Epithelial cell of esophagus (primary cell): ENCODE measurements at regions not wholly inside any gene's neighbourhood (a gene's known extent, or its start where the extent isn't known, plus 50 kb on each side); places are given as distances from the start of the nearest gene placed in this dataset.

ENCODE experiments used
- DNase-seq: peaks from one replicate; pipeline ENCODE4 v3.0.0; 2010; ENCODE audit warnings: low read depth
- H3K4me3 ChIP-seq: 2 replicates; pipeline ENCODE4 v1.5.1; 2011; ENCODE audit warnings: mild to moderate bottlenecking, low read length, control low read depth
- TF ChIP-seq, protein P1 (sequence below): IDR thresholded peaks from 2 replicates; pipeline ENCODE4 v1.5.1; 2011; ENCODE audit warnings: low read depth, mild to moderate bottlenecking, low read length, control low read depth, inconsistent platforms; ENCODE audit not compliant: insufficient read depth; ENCODE audit errors: missing control alignments

DNA sequence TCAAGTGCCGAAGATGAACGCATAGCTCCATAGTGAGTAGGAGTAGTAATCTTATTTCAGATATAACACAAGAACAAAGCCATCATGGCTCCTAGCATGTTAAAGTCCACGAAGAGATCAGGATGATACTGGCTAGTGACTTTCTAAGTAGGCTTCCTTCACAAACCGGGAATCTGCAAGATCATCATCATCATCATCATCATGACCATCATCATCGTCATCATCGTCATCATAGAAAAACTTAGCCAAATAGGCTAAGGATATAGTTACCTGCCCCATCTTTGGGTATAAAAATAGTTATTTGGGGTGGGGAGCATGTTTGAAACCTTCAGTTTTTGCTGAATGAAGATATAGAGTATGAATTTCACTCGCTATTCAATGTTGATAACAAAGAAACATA lies 57.9 kb downstream of the PYDC2 start:
- DNase-seq: no peak
- H3K4me3 ChIP-seq: no peak overlapping the region
- TF ChIP-seq, protein P1, sequence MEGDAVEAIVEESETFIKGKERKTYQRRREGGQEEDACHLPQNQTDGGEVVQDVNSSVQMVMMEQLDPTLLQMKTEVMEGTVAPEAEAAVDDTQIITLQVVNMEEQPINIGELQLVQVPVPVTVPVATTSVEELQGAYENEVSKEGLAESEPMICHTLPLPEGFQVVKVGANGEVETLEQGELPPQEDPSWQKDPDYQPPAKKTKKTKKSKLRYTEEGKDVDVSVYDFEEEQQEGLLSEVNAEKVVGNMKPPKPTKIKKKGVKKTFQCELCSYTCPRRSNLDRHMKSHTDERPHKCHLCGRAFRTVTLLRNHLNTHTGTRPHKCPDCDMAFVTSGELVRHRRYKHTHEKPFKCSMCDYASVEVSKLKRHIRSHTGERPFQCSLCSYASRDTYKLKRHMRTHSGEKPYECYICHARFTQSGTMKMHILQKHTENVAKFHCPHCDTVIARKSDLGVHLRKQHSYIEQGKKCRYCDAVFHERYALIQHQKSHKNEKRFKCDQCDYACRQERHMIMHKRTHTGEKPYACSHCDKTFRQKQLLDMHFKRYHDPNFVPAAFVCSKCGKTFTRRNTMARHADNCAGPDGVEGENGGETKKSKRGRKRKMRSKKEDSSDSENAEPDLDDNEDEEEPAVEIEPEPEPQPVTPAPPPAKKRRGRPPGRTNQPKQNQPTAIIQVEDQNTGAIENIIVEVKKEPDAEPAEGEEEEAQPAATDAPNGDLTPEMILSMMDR: no peak

DNA sequence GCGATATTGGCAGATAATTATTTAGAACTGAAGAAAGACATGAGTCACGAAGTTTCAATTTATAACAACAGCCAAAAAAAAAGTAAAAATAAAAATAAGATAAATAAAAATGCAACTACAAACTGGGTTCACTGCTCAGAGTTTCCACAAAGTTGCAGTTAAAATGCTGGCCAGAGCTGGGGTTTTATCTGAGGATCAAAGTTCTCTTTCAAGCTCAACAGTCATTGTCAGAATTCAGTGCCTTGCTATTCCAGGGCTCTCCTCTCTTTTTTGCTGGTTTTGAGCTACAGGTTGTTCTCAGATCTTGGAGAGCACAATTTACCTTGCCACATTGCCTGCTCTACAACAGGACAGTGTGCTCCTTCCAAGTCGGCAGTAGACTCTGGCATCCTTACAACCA lies 60.1 kb downstream of the PYDC2 start:
- no peak for DNase-seq
- no peak overlapping the region for H3K4me3 ChIP-seq
- TF ChIP-seq, protein P1: no peak

DNA sequence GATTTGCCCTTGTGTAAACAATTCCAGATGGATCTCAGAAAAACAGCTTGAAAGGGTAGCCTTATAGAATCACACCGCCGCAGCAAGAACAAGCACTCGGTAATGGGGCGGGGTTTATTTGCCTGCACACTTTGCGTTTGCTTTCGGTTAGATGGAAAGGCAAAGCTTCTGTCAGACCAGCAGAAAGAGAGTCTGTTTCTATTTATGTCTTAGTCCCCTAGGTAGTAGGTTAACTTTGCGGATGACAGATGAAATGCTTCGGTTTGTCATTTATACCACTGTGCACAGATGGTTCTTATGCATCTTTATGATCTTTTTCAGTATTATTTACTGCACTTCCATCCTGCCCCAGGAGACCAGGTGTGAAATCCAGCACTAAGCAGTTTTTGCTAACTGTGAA lies 62.2 kb downstream of the PYDC2 start:
- TF ChIP-seq, protein P1: no peak
- peak; percentile 7 for DNase-seq
- no peak overlapping the region for H3K4me3 ChIP-seq

DNA sequence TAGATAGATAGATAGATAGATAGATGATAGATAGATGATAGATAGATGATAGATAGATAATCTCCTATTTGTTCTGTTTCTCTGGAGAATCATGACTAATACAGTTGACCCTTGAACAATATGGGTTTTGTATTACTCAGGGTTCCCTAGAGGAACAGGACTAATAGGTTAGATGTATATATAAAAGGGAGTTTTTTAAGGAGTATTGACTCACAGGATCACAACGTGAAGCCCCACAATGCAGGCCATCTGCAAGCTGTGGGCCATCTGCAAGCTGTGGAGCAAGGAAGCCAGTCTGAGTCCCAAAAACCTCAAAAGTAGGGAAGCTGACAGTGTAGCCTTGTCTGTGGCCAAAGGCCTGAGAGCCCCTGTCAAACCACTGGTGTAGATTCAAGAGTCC lies 67.6 kb downstream of the PYDC2 start:
- DNase-seq: peak; percentile 29
- TF ChIP-seq, protein P1: no peak

DNA sequence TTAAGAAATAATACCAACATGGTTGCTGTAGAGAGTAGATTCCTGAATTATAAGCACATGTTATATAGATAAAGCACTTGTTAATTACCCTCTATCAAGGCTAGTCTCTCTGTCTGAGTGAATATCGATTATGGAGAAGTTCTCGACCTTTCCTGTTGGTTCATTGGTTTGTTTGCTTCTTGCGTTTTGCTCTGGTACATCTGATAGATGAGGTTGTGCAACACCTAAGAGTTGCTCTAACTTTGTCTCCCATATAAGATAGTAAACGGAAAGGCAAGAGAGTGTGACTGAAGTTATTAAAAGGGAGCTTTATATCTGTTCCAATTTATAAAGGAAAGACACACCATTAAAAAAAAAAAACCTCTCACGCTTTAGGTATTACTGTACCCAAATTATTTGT lies 69.0 kb downstream of the PYDC2 start:
- DNase-seq: no peak
- TF ChIP-seq, protein P1: no peak
- H3K4me3 ChIP-seq: no peak overlapping the region

More for the DNA sequence above, 67.6 kb downstream of the PYDC2 start:
- H3K4me3 ChIP-seq: no peak overlapping the region

DNA sequence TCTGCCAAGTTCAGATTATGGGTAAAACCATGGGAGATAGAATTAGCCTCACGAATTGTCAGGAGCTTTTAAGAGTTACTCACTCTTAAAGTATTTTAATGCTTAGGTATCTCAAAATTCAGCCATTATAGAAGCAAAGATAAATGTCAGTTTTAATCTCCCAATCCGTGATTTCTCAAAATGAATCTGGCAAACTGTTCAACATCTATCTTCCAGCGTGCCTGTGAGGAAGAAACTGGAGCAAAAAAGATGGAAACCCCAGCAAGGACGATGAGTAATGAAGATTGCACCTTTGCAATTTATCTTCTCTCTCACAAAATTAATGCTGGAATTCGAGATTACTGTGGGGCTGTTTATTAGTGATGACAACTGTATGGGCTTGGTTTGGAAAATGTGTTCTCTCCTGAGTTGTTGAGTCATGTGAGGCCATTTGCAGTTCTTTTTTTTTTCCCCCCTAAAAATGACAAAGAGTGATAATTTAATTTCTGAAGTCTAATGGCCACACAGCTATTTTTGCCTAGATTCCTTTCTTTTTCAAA lies 70.5 kb downstream of the PYDC2 start:
- TF ChIP-seq, protein P1: no peak
- H3K4me3 ChIP-seq: no peak overlapping the region
- no peak for DNase-seq

DNA sequence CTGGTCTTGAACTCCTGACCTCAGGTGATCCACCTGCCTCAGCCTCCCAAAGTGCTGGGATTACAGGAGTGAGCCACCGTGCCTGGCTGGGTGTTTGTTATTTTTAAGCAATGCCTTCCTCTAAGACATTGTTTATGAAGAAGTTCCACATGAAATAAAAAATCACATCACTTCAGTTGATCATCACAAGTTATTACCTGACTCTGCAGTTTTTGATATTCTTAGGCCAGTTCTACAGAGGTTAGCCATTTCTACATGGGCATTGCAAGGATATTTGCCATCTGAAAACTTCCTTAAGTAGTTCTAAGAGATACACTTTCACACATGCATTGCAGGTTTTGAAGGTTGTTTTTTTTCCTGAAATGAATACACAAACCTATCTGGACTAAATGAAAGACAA lies 82.1 kb downstream of the PYDC2 start:
- no peak for DNase-seq
- TF ChIP-seq, protein P1: no peak
- no peak overlapping the region for H3K4me3 ChIP-seq
